ENCODE measurements at regions not wholly inside any gene's neighbourhood (a gene's known extent, or its start where the extent isn't known, plus 50 kb on each side); places are given as distances from the start of the nearest gene placed in this dataset.

DNA sequence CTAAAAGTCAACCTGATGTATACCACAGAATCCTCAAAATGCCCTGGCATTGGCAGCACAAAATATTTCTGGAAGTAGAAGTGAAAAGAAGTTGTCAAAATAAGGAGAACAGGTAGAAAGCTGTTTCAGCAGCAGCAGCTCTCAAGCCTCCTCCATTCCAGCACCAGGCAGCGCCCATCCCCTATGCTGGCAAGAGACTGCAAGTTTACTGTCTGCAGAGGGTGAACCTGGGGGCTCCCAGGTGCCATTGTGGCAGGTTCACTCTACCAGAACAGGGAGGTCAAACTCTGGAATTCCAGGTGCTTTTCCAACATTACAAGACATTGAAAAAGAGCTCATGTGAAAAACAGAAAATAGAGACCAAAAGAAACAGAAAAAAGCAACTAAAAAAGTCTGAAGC is 128.8 kb upstream of the CTTNBP2NL start:
- Mint-ChIP-seq H3K36me3 (no peaks in the 10 kb centered on the region), H3K4me1 (peaks cover 12% of the 10 kb centered on the region), H3K9me3 (no peaks in the 10 kb centered on the region), H3K27ac (no peak overlapping the region), H3K27me3 (ENCODE audit: low read depth) (peaks cover 34% of the 10 kb centered on the region), H3K4me3 (no peak overlapping the region)
- no peak for DNase-seq (ENCODE audit: low spot score in 2 of 2, unreplicated experiment in 2 of 2)
- TF ChIP-seq, protein P1, sequence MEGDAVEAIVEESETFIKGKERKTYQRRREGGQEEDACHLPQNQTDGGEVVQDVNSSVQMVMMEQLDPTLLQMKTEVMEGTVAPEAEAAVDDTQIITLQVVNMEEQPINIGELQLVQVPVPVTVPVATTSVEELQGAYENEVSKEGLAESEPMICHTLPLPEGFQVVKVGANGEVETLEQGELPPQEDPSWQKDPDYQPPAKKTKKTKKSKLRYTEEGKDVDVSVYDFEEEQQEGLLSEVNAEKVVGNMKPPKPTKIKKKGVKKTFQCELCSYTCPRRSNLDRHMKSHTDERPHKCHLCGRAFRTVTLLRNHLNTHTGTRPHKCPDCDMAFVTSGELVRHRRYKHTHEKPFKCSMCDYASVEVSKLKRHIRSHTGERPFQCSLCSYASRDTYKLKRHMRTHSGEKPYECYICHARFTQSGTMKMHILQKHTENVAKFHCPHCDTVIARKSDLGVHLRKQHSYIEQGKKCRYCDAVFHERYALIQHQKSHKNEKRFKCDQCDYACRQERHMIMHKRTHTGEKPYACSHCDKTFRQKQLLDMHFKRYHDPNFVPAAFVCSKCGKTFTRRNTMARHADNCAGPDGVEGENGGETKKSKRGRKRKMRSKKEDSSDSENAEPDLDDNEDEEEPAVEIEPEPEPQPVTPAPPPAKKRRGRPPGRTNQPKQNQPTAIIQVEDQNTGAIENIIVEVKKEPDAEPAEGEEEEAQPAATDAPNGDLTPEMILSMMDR (IDR thresholded peaks at IDR 0.05; ENCODE audit: unreplicated experiment) = no peak

DNA sequence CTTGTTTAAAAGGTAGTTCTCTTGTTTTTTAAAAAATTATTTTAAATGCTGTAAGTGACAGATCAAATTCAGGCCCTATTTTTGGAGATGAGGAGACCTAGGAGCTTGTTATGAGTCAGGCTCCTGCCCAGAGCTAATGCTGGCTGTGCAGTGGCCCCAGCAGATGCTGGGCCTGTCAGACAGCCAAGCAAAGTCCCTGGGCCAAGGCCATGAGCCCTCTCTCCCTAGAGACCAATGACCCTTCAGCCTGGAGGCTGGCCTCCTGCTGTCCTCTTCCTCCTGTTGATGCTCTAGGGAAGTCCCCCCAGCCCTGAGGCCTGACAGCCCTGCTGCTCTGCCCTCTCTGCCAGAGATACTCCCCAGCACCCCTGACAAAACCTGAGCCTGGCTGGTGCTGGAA is 128.1 kb upstream of the CTTNBP2NL start:
- Mint-ChIP-seq H3K27me3 (ENCODE audit: low read depth) (peaks cover 39% of the 10 kb centered on the region), H3K4me3 (no peak overlapping the region), H3K27ac (no peak overlapping the region), H3K9me3 (no peaks in the 10 kb centered on the region), H3K36me3 (no peaks in the 10 kb centered on the region), H3K4me1 (peaks cover 12% of the 10 kb centered on the region)
- DNase-seq (ENCODE audit: low spot score in 2 of 2, unreplicated experiment in 2 of 2) = no peak
- TF ChIP-seq, protein P1 (IDR thresholded peaks at IDR 0.05; ENCODE audit: unreplicated experiment) = no peak

DNA sequence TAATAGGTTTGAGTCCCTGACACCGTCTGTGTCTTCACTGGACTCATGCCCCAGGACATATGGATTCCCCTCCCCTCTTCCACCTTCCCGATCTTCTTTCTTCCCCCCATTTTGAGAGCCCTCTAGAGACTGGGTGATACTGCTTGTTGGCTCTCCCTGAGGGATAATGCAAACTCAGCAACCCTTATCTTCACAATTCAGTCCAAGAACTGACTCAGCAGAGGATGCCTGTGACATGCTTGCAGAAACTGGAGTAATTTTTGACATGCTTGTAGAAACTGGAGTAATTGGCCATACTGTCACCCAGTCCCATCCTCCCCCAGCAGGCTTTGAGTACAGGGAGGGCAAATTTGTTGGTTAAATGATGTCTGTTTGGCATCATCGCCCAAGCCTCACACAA is 127.6 kb upstream of the CTTNBP2NL start:
- no peak overlapping the region for H3K4me3 Mint-ChIP-seq
- no peak overlapping the region for H3K27ac Mint-ChIP-seq
- H3K36me3 Mint-ChIP-seq = no peaks in the 10 kb centered on the region
- peaks cover 41% of the 10 kb centered on the region for H3K27me3 Mint-ChIP-seq (ENCODE audit: low read depth)
- no peaks in the 10 kb centered on the region for H3K9me3 Mint-ChIP-seq
- TF ChIP-seq, protein P1 (IDR thresholded peaks at IDR 0.05; ENCODE audit: unreplicated experiment) = no peak
- peaks cover 12% of the 10 kb centered on the region for H3K4me1 Mint-ChIP-seq
- DNase-seq (ENCODE audit: low spot score in 2 of 2, unreplicated experiment in 2 of 2) = no peak

DNA sequence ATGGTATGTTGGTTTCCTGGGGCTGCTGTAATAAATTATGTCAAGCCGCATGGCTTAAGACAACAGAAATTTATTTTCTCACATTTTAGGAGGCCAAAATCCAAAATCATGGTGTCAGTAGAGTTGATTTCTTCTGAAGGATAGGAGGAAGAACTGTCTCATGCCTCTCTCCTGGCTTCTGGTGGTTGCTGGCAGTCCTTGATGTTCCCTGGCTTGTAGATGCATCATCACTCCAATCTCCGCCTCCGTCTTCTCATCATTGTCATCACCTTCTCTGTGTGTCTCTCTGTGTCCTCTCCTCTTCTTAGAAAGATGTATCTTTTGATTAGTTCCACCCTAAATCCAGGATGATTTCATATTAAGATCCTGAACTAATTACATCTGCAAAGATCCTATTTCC is 124.7 kb upstream of the CTTNBP2NL start:
- H3K9me3 Mint-ChIP-seq = peaks cover 9% of the 10 kb centered on the region
- peaks cover 54% of the 10 kb centered on the region for H3K27me3 Mint-ChIP-seq (ENCODE audit: low read depth)
- H3K27ac Mint-ChIP-seq = no peak overlapping the region
- no peak overlapping the region for H3K4me3 Mint-ChIP-seq
- TF ChIP-seq, protein P1 (IDR thresholded peaks at IDR 0.05; ENCODE audit: unreplicated experiment) = no peak
- no peaks in the 10 kb centered on the region for H3K36me3 Mint-ChIP-seq
- DNase-seq (ENCODE audit: low spot score in 2 of 2, unreplicated experiment in 2 of 2) = no peak
- H3K4me1 Mint-ChIP-seq = no peaks in the 10 kb centered on the region

DNA sequence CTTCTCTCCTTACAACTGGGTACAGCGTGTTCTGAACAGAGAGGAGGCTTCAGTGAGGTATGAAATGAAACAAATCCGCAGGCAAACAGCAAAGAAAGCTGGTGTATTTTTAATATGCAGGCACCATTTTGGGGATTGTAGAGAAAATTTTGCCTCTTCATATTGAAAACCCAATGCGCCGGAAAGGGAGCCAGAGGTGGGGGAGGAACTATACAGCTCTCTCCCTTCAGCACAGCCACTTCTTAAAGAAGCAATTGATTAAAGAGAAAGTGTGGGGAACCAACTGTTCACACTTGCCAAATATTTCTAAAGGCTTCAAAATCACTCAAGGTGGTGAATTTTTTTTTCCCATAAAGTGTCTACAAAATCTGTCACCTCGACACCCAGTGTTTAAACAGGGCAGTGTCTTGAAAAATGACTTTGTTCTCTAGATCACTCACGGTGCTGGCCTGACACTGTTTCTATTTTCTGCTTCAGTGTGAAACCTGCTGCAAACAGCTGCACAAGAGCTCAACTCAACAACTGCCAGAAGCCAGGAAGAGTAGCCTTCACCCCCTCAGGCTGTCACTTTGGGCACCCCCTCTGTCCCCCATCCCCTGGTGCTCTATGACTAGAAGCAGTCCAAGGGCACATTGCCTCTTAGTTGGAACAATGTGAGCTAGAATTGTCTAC is 123.8 kb upstream of the CTTNBP2NL start:
- Mint-ChIP-seq H3K27me3 (ENCODE audit: low read depth) (peaks cover 55% of the 10 kb centered on the region), H3K4me1 (no peaks in the 10 kb centered on the region), H3K27ac (no peak overlapping the region), H3K36me3 (no peaks in the 10 kb centered on the region), H3K4me3 (no peak overlapping the region), H3K9me3 (peaks cover 9% of the 10 kb centered on the region)
- TF ChIP-seq, protein P1 (IDR thresholded peaks at IDR 0.05; ENCODE audit: unreplicated experiment) = no peak
- DNase-seq (ENCODE audit: low spot score in 2 of 2, unreplicated experiment in 2 of 2) = no peak

DNA sequence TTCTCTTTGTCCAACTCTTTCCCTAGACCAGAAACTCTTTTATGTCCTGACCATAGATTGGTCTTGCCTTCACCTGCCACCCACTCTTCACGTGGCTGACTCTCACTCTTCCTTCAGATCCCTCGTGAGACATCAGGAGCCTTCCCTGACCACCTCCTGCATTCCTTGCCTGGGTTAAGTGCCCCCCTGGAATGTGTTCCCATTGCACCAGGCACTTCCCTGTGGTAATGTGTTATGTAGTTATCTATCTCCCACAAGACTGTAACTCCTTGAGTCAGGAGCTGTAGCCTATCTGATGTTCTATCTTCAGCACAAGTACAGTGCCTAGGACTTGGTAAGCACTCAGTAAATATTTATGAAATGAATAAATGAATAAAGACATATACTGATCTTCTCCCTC is 111.2 kb upstream of the CTTNBP2NL start:
- no peak for DNase-seq (ENCODE audit: low spot score in 2 of 2, unreplicated experiment in 2 of 2)
- H3K27ac Mint-ChIP-seq = no peak overlapping the region
- TF ChIP-seq, protein P1 (IDR thresholded peaks at IDR 0.05; ENCODE audit: unreplicated experiment) = no peak
- H3K4me3 Mint-ChIP-seq = no peak overlapping the region
- peaks cover 48% of the 10 kb centered on the region for H3K27me3 Mint-ChIP-seq (ENCODE audit: low read depth)
- H3K36me3 Mint-ChIP-seq = no peaks in the 10 kb centered on the region
- no peaks in the 10 kb centered on the region for H3K4me1 Mint-ChIP-seq
- H3K9me3 Mint-ChIP-seq = peaks cover 4% of the 10 kb centered on the region

Measured in mesothelial cell of epicardium (in vitro differentiated cells).